HUDEP-2 (cell line): ENCODE measurements at regions not wholly inside any gene's neighbourhood (a gene's known extent, or its start where the extent isn't known, plus 50 kb on each side); places are given as distances from the start of the nearest gene placed in this dataset.

Source experiments
- DNase-seq, 76 experiments: peaks; one replicate each; lab custom pipeline; 2025; ENCODE audit not compliant: unreplicated experiment in 76 of 76; lab: John Stamatoyannopoulos, UW

GRCh38 chr12:27907766-27908165 lies 64.8 kb downstream of the PTHLH start:
- no peak for DNase-seq

- no peak for DNase-seq
These were observed 65.7 kb downstream of the PTHLH start for GRCh38 chr12:27906658-27907473.

GRCh38 chr12:27906127-27906500 lies 66.4 kb downstream of the PTHLH start:
- no peak for DNase-seq

- no peak for DNase-seq
These were observed 67.0 kb downstream of the PTHLH start for GRCh38 chr12:27905285-27906126.

- DNase-seq = no peak
These were observed 69.9 kb downstream of the PTHLH start for GRCh38 chr12:27902651-27903050.

GRCh38 chr12:27901959-27902358 lies 70.6 kb downstream of the PTHLH start:
- DNase-seq = no peak

- DNase-seq = no peak
These were observed 71.3 kb downstream of the PTHLH start for GRCh38 chr12:27900920-27901879.

- no peak for DNase-seq
These were observed 73.3 kb downstream of the PTHLH start for GRCh38 chr12:27899151-27899661.

GRCh38 chr12:27898022-27898421 lies 74.5 kb downstream of the PTHLH start:
- no peak for DNase-seq

- DNase-seq = no peak
These were observed 76.0 kb downstream of the PTHLH start for GRCh38 chr12:27896419-27896990.

- DNase-seq = no peak
These were observed 78.2 kb downstream of the PTHLH start for GRCh38 chr12:27894309-27894708.

- no peak for DNase-seq
These were observed 92.8 kb downstream of the PTHLH start for GRCh38 chr12:27879708-27880107.

GRCh38 chr12:27875677-27876076 lies 95.6 kb upstream of the MANSC4 start:
- DNase-seq = no peak

GRCh38 chr12:27873010-27873409 lies 93.0 kb upstream of the MANSC4 start:
- DNase-seq = no peak

GRCh38 chr12:27871946-27872345 lies 91.9 kb upstream of the MANSC4 start:
- no peak for DNase-seq

GRCh38 chr12:27870939-27871338 lies 90.9 kb upstream of the MANSC4 start:
- no peak for DNase-seq

GRCh38 chr12:27869567-27869966 lies 89.5 kb upstream of the MANSC4 start:
- no peak for DNase-seq

GRCh38 chr12:27868139-27868538 lies 88.1 kb upstream of the MANSC4 start:
- DNase-seq = no peak

- no peak for DNase-seq
These were observed 86.5 kb upstream of the MANSC4 start for GRCh38 chr12:27866373-27867101.

GRCh38 chr12:27865421-27865820 lies 85.4 kb upstream of the MANSC4 start:
- DNase-seq = no peak
